ENCODE measurements at regions not wholly inside any gene's neighbourhood (a gene's known extent, or its start where the extent isn't known, plus 50 kb on each side); places are given as distances from the start of the nearest gene placed in this dataset.
A peak's percentile ranks its signal among the peaks of the same experiment; 100 is the strongest.

- no TSS peak for BruUV-seq (replicated peaks)
- intact Hi-C loops (cut with micrococcal nuclease) = loop anchor here (1.0 to 5.0 kb wide), 2 partner anchors 1489 to 1709 kb away; no protein-coding TSS in a partner anchor
- POLR2A ChIA-PET = no interaction called here
Measured at GRCh38 chr20:41697861-41698559, 79.8 kb upstream of the CHD6 start.

More at GRCh38 chr20:41697861-41698559, 79.8 kb upstream of the CHD6 start:
- Histone ChIP-seq H3K79me2 (ENCODE audit: insufficient read depth, low read length) (no peaks in the 10 kb centered on the region), H3K27ac (ENCODE audit: low read depth, low read length) (no peak overlapping the region), H3K9me2 (ENCODE audit: insufficient read depth) (no peaks in the 10 kb centered on the region), H3K27me3 (ENCODE audit: insufficient read depth, low read length) (no peaks in the 10 kb centered on the region), H3K36me3 (ENCODE audit: control insufficient read depth in 1 of 2, insufficient read depth in 2 of 2, low read length in 2 of 2) (no peaks in the 10 kb centered on the region), H3K9ac (ENCODE audit: low read length) (no peak overlapping the region), H3K4me2 (ENCODE audit: low read length) (no peak overlapping the region), H3K4me1 (ENCODE audit: control insufficient read depth in 1 of 2, insufficient read depth in 2 of 2, low read length in 2 of 2) (peaks cover 5 to 6% of the 10 kb centered on the region in 2 experiments; a peak in 3 of 4 replicates), H4K20me1 (ENCODE audit: insufficient read depth) (no peaks in the 10 kb centered on the region), H3K4me3 (replicated peaks in 1 of 2; ENCODE audit: low read depth in 1 of 2, low read length in 2 of 2) (no peak overlapping the region), H2AFZ (ENCODE audit: low read depth, low read length, poor library complexity, severe bottlenecking) (no peak overlapping the region), H3K9me3 (ENCODE audit: control insufficient read depth in 1 of 2, insufficient read depth in 1 of 2, low read depth in 1 of 2, low read length in 2 of 2) (no peaks in the 10 kb centered on the region)
- no peak for ATAC-seq
- DNase-seq (ENCODE audit: low read depth, low spot score) = no peak
- CTCF ChIA-PET = interaction anchor here (0.7 to 1.5 kb wide), 7 partner anchors 11 to 1711 kb away, joined by 3 to 8 read pairs (median 5); partner anchors contain the start of gene LPIN3
- RAD21 ChIA-PET (ENCODE audit: low non-redundant PET in 1 of 2, low total read pairs in 2 of 2, uncharacterized antibody in 2 of 2, unreplicated experiment in 2 of 2) = interaction anchor here in 1 of 2 experiments (0.5 kb wide), 1 partner anchor 117 kb away, joined by 5 read pairs; no protein-coding TSS in a partner anchor
- TF ChIP-seq SP1 (IDR thresholded peaks at IDR 0.05; ENCODE audit: low read depth) (no peak), CTCF (IDR thresholded peaks at IDR 0.05 in 2 of 3, conservative IDR thresholded peaks at IDR 0.05 in 1 of 3; ENCODE audit: borderline replicate concordance in 1 of 3, insufficient read depth in 1 of 3, low read depth in 2 of 3, low read length in 2 of 3) (peak; percentile 46 to 96 (median 90); a peak in 5 of 6 replicates), RAD21 (IDR thresholded peaks at IDR 0.05; ENCODE audit: low read depth) (peak; percentile 62)
